Ovary (tissue), 7 donors: ENCODE measurements at regions not wholly inside any gene's neighbourhood (a gene's known extent, or its start where the extent isn't known, plus 50 kb on each side); places are given as distances from the start of the nearest gene placed in this dataset.

ENCODE experiments used
- DNase-seq, 5 donors: peaks; one replicate each; pipeline ENCODE4 v3.0.0-alpha.2; 2019 to 2020
- H3K27ac ChIP-seq, 2 donors: fragments of 200-600 bp; one replicate each; pipeline versions ENCODE4 v1.5.1 to v1.8.0; 2019 to 2022
- H3K27me3 ChIP-seq: fragments of 200-600 bp; one replicate; pipeline ENCODE4 v1.8.0; 2022
- H3K36me3 ChIP-seq: fragments of 200-600 bp; sonication (generic); one replicate; pipeline ENCODE4 v1.5.1; 2019
- H3K4me1 ChIP-seq: one replicate; pipeline ENCODE4 v1.8.1; 2013; ENCODE audit warnings: mild to moderate bottlenecking, moderate library complexity; ENCODE audit not compliant: insufficient read depth
- H3K4me3 ChIP-seq: fragments of 200-600 bp; sonication (generic); one replicate; pipeline ENCODE4 v1.5.1; 2017
- H3K9me3 ChIP-seq, 2 donors: fragments of 200-600 bp in 1 of 2; sonication (generic) in 1 of 2; one replicate each; pipeline versions ENCODE4 v1.5.1 to v1.8.1; 2013 to 2019; ENCODE audit warnings: mild to moderate bottlenecking in 1 of 2, moderate library complexity in 1 of 2
- EP300 ChIP-seq: sonication (generic); formaldehyde crosslinking; IDR thresholded peaks from one replicate; pipeline ENCODE4 v1.6.1; 2017; ENCODE audit warnings: antibody characterized with exemption
- POLR2A ChIP-seq: fragments of 450-650 bp; IDR thresholded peaks from one replicate; pipeline ENCODE4 v1.6.1; 2017; ENCODE audit warnings: antibody characterized with exemption, mild to moderate bottlenecking, moderate library complexity
- WGBS, 3 donors: extraction: QIAGEN DNeasy Blood & Tissue Kit in 1 of 3; methylation state at CpG; one replicate each; pipeline versions ENCODE4 v1.1.5 to v1.1.7; 2013 to 2017; 5-methylcytosine and 5-hydroxymethylcytosine counted together
- intact Hi-C, 4 donors: fragments of 100-400 bp; cut with DNase I; formaldehyde crosslinking; loops; one replicate each; pipeline versions ENCODE4 v1.11.0 to v1.15.1; 2022 to 2023
- TF ChIP-seq, protein P1 (sequence below), 3 donors: fragments of 450-650 bp in 2 of 3; fragments of 200-600 bp in 1 of 3; IDR thresholded peaks; one replicate each; pipeline versions ENCODE4 v1.5.1 to v1.8.0; 2016 to 2022; ENCODE audit warnings: antibody characterized with exemption in 3 of 3, mild to moderate bottlenecking in 1 of 3
- donor health status: DM: no; HTN: no; CAD: no; lungs with moderate emphysema.
- donor health status: DM: no; HTN: no; CAD: no.
- donor health status: Bipolar disorder and iron deficiency.
- donor health status: DM: no; HTN: no; CAD: no.
- donor health status: DM: yes; HTN: yes; CAD: no.

GRCh38 chr6:164286011-164286410 lies 871.5 kb downstream of the QKI start:
- TF ChIP-seq EP300, result no peak
- TF ChIP-seq, protein P1, sequence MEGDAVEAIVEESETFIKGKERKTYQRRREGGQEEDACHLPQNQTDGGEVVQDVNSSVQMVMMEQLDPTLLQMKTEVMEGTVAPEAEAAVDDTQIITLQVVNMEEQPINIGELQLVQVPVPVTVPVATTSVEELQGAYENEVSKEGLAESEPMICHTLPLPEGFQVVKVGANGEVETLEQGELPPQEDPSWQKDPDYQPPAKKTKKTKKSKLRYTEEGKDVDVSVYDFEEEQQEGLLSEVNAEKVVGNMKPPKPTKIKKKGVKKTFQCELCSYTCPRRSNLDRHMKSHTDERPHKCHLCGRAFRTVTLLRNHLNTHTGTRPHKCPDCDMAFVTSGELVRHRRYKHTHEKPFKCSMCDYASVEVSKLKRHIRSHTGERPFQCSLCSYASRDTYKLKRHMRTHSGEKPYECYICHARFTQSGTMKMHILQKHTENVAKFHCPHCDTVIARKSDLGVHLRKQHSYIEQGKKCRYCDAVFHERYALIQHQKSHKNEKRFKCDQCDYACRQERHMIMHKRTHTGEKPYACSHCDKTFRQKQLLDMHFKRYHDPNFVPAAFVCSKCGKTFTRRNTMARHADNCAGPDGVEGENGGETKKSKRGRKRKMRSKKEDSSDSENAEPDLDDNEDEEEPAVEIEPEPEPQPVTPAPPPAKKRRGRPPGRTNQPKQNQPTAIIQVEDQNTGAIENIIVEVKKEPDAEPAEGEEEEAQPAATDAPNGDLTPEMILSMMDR (IDR thresholded peaks at IDR 0.05), result no peak
- TF ChIP-seq POLR2A, result no peak
- no peak for DNase-seq
- intact Hi-C loops, result no loop called here
- Histone ChIP-seq H3K27ac (no peak overlapping the region), H3K4me3 (no peak overlapping the region), H3K27me3 (no peaks in the 10 kb centered on the region), H3K36me3 (no peaks in the 10 kb centered on the region), H3K4me1 (no peaks in the 10 kb centered on the region), H3K9me3 (no peaks in the 10 kb centered on the region)
- 4 to 12% (median 8%) methylated on average over 3 of the region's 3 CpGs for WGBS, 3 donors

DNA sequence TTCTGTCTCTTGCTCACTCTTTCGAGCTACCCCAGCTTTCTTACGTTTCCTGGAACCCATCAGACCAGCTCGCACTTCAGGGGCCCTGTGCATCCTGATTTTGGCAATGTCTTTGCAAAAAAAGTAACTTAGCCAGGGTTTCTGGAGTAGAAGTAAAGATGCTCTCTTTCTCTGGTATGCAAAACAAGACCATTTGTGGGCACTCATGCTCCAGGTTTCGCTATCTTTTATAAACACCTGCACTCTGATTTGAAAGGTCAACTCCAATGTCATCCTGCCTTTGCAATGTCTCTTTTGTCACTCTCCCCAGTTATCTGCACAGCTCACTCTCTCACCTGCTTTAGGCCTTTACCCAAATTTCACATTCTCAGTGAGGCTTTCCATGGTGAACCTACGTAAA lies 869.1 kb downstream of the QKI start:
- no peaks in the 10 kb centered on the region for H3K27me3 ChIP-seq
- no peak overlapping the region for H3K27ac ChIP-seq
- no peak for DNase-seq
- intact Hi-C loops, result no loop called here
- TF ChIP-seq, protein P1 (IDR thresholded peaks at IDR 0.05), result no peak
- TF ChIP-seq EP300 (no peak), POLR2A (no peak)
- no peak overlapping the region for H3K4me3 ChIP-seq
- no peaks in the 10 kb centered on the region for H3K36me3 ChIP-seq
- no peaks in the 10 kb centered on the region for H3K9me3 ChIP-seq
- 68 to 81% (median 71%) methylated on average over 5 of the region's 5 CpGs for WGBS, 3 donors
- H3K4me1 ChIP-seq, result no peaks in the 10 kb centered on the region

DNA sequence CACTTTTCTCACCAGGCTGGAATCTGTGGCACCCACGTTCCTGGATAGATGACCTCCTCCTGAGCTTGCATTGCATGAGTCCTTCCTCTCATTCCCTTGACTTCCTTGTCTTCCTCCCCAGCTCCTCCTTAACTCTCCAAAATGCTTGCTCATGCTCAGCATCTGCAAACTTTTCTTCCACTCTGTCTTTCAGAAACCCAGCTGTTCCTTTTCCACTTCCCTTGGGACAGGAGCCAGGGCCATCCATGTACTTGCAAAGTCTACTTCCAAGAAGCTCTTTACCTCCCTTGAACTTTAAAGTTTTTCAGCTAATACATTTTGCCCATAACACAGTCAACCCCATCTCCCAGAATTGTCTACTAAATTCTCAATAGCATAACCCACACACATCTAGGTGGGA lies 861.7 kb downstream of the QKI start:
- WGBS, 3 donors, result 27 to 34% (median 34%) methylated on average over 1 of the region's 1 CpG
- no peak for TF ChIP-seq EP300
- TF ChIP-seq, protein P1 (IDR thresholded peaks at IDR 0.05), result no peak
- no peak for TF ChIP-seq POLR2A
- H3K4me3 ChIP-seq, result no peak overlapping the region
- H3K27me3 ChIP-seq, result no peaks in the 10 kb centered on the region
- no peak overlapping the region for H3K27ac ChIP-seq
- intact Hi-C loops, result no loop called here
- H3K36me3 ChIP-seq, result no peaks in the 10 kb centered on the region
- no peaks in the 10 kb centered on the region for H3K9me3 ChIP-seq
- no peaks in the 10 kb centered on the region for H3K4me1 ChIP-seq
- no peak for DNase-seq

GRCh38 chr6:164275773-164276172 lies 861.3 kb downstream of the QKI start:
- no peaks in the 10 kb centered on the region for H3K9me3 ChIP-seq
- 83 to 96% (median 88%) methylated on average over 1 of the region's 1 CpG for WGBS, 3 donors
- H3K4me3 ChIP-seq, result no peak overlapping the region
- no peaks in the 10 kb centered on the region for H3K27me3 ChIP-seq
- intact Hi-C loops, result no loop called here
- TF ChIP-seq POLR2A (no peak), EP300 (no peak)
- TF ChIP-seq, protein P1 (IDR thresholded peaks at IDR 0.05), result no peak
- DNase-seq, result no peak
- no peaks in the 10 kb centered on the region for H3K4me1 ChIP-seq
- H3K36me3 ChIP-seq, result no peaks in the 10 kb centered on the region
- H3K27ac ChIP-seq, result no peak overlapping the region

DNA sequence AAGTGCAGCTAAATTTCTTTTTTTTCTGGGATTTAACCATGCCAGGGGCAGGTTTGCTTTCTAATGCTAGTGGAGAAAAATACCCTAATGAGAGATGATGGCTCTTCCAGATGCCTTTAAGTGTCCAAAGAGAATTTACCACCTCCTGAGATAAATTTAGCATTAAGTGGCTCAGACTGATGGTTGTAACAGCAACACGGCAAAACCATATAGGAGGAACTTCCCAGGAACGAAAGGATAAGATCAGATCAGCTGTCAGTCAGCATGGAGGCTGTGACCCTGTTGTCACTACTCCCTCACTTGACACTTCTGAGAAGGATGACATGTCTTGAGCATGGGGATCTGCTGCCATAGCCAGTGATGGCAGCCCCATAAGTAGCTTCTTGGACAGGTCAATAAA lies 860.0 kb downstream of the QKI start:
- no peak for DNase-seq
- Histone ChIP-seq H3K27me3 (no peaks in the 10 kb centered on the region), H3K4me3 (no peak overlapping the region), H3K9me3 (no peaks in the 10 kb centered on the region), H3K36me3 (no peaks in the 10 kb centered on the region), H3K27ac (no peak overlapping the region), H3K4me1 (no peaks in the 10 kb centered on the region)
- WGBS, 3 donors, result 44 to 52% (median 46%) methylated on average over 2 of the region's 2 CpGs
- intact Hi-C loops, result no loop called here
- no peak for TF ChIP-seq EP300
- TF ChIP-seq, protein P1 (IDR thresholded peaks at IDR 0.05), result no peak
- TF ChIP-seq POLR2A, result no peak
